IMR-90 (cell line): ENCODE measurements at regions not wholly inside any gene's neighbourhood (a gene's known extent, or its start where the extent isn't known, plus 50 kb on each side); places are given as distances from the start of the nearest gene placed in this dataset.
A peak's percentile ranks its signal among the peaks of the same experiment; 100 is the strongest.

ENCODE experiments used
- ATAC-seq: fragments of 200-7000 bp; cut with Tn5 transposase; 2 replicates; pipeline ENCODE4 v1.9.1; 2020; ENCODE audit warnings: low read depth, mild to moderate bottlenecking, moderate library complexity
- BruUV-seq: library from RNA; stranded (reverse); fragments of 400-500 nt; replicated peaks from 2 replicates; lab custom pipeline; 2021; lab: Mats Ljungman, UMichigan
- CTCF ChIA-PET: fragments of 300-600 bp; formaldehyde crosslinking; extraction: SDS; loops from one replicate; lab custom pipeline; 2021; ENCODE audit warnings: antibody characterized with exemption; lab: Yijun Ruan, JAX
- POLR2A ChIA-PET: fragments of 300-600 bp; sonication (Branson Sonifier 250); formaldehyde crosslinking; loops from one replicate; lab custom pipeline; 2022; ENCODE audit warnings: antibody characterized with exemption; ENCODE audit not compliant: unreplicated experiment; lab: Charles Lee
- DNase-seq: peaks from one replicate; pipeline ENCODE4 v3.0.0; 2013
- H2AFZ ChIP-seq: replicated peaks from 2 replicates; pipeline ENCODE3; 2013; ENCODE audit warnings: low read length, mild to moderate bottlenecking; ENCODE audit not compliant: poor library complexity
- H2AK5ac ChIP-seq: 2 replicates; pipeline ENCODE4 v1.6.1; 2013; ENCODE audit warnings: low read depth, low read length, inconsistent platforms
- H2AK9ac ChIP-seq: replicated peaks from 2 replicates; pipeline ENCODE3; 2013; ENCODE audit warnings: mild to moderate bottlenecking, low read depth, low read length, moderate library complexity; ENCODE audit not compliant: poor library complexity
- H2BK120ac ChIP-seq: 2 replicates; pipeline ENCODE4 v1.6.1; 2013; ENCODE audit warnings: low read depth, low read length, inconsistent platforms
- H2BK15ac ChIP-seq: 3 replicates; pipeline ENCODE4 v1.6.1; 2013; ENCODE audit warnings: low read depth, low read length, inconsistent platforms
- H2BK20ac ChIP-seq: 2 replicates; pipeline ENCODE4 v1.6.1; 2013; ENCODE audit warnings: low read depth, mild to moderate bottlenecking, inconsistent platforms, low read length, moderate library complexity
- H2BK5ac ChIP-seq: 2 replicates; pipeline ENCODE4 v1.6.1; 2013; ENCODE audit warnings: mild to moderate bottlenecking, low read depth, low read length, inconsistent platforms; ENCODE audit not compliant: poor library complexity, severe bottlenecking
- H3K14ac ChIP-seq: replicated peaks from 2 replicates; pipeline ENCODE4 v1.6.1; 2013; ENCODE audit warnings: low read depth, low read length, inconsistent platforms
- H3K18ac ChIP-seq: 2 replicates; pipeline ENCODE4 v1.6.1; 2013; ENCODE audit warnings: low read depth, low read length, control low read depth
- H3K23ac ChIP-seq: 2 replicates; pipeline ENCODE4 v1.6.1; 2013; ENCODE audit warnings: low read depth, low read length, inconsistent platforms
- H3K27ac ChIP-seq: 2 replicates; pipeline ENCODE4 v1.5.1; 2013; ENCODE audit warnings: mild to moderate bottlenecking, control low read depth, low read length; ENCODE audit not compliant: insufficient read depth
- H3K27me3 ChIP-seq: 2 replicates; pipeline ENCODE4 v1.6.1; 2013; ENCODE audit warnings: low read length; ENCODE audit not compliant: control insufficient read depth, insufficient read depth
- H3K36me3 ChIP-seq: 2 replicates; pipeline ENCODE4 v1.6.1; 2013; ENCODE audit warnings: low read length, mixed read lengths; ENCODE audit not compliant: control insufficient read depth, insufficient read depth
- H3K4ac ChIP-seq: 2 replicates; pipeline ENCODE4 v1.6.1; 2013; ENCODE audit warnings: low read depth, low read length, inconsistent platforms
- H3K4me1 ChIP-seq: 2 replicates; pipeline ENCODE4 v1.6.1; 2013; ENCODE audit warnings: low read length, mixed read lengths; ENCODE audit not compliant: control insufficient read depth, insufficient read depth
- H3K4me2 ChIP-seq: 2 replicates; pipeline ENCODE4 v1.6.1; 2013; ENCODE audit warnings: low read depth, mild to moderate bottlenecking, control low read depth, low read length, moderate library complexity
- H3K4me3 ChIP-seq: 2 replicates; pipeline ENCODE4 v1.5.1; 2013; ENCODE audit warnings: low read depth, mild to moderate bottlenecking, control low read depth, low read length, moderate library complexity; ENCODE audit not compliant: insufficient read depth
- H3K56ac ChIP-seq: 2 replicates; pipeline ENCODE4 v1.6.1; 2013; ENCODE audit warnings: low read length, inconsistent platforms; ENCODE audit not compliant: insufficient read depth; ENCODE audit errors: extremely low read depth
- H3K79me1 ChIP-seq, 2 experiments: 2 replicates each; pipeline ENCODE4 v1.6.1; 2013; ENCODE audit warnings: low read length in 2 of 2, inconsistent platforms in 1 of 2, low read depth in 1 of 2
- H3K9ac ChIP-seq: 2 replicates; pipeline ENCODE4 v1.6.1; 2013; ENCODE audit warnings: low read depth, low read length, control low read depth
- H3K9me1 ChIP-seq: 2 replicates; pipeline ENCODE4 v1.6.1; 2013; ENCODE audit warnings: low read length, inconsistent platforms; ENCODE audit not compliant: insufficient read depth
- H3K9me3 ChIP-seq: 2 replicates; pipeline ENCODE4 v1.6.1; 2013; ENCODE audit warnings: low read length; ENCODE audit not compliant: control insufficient read depth, insufficient read depth
- H4K20me1 ChIP-seq: 2 replicates; pipeline ENCODE4 v1.6.1; 2013; ENCODE audit warnings: low read length, inconsistent platforms; ENCODE audit not compliant: insufficient read depth
- H4K5ac ChIP-seq: 2 replicates; pipeline ENCODE4 v1.6.1; 2013; ENCODE audit warnings: mild to moderate bottlenecking, low read depth, low read length, control low read depth
- H4K8ac ChIP-seq, 2 experiments: 2 replicates each; pipeline ENCODE4 v1.6.1; 2013; ENCODE audit warnings: low read depth in 2 of 2, low read length in 2 of 2, control low read depth in 1 of 2, inconsistent platforms in 1 of 2
- H4K91ac ChIP-seq: 2 replicates; pipeline ENCODE4 v1.6.1; 2013; ENCODE audit warnings: low read depth, low read length, inconsistent platforms; ENCODE audit not compliant: insufficient read depth
- BHLHE40 ChIP-seq: fragments of 150-350 bp; IDR thresholded peaks from 2 replicates; pipeline ENCODE4 v1.6.1; 2016; ENCODE audit warnings: mild to moderate bottlenecking, low read depth, low read length
- CEBPB ChIP-seq: IDR thresholded peaks from 2 replicates; pipeline ENCODE4 v1.6.1; 2012; ENCODE audit warnings: low read depth, low read length, improper control_type of control experiment
- CHD1 ChIP-seq: IDR thresholded peaks from 2 replicates; pipeline ENCODE4 v1.6.1; 2012; ENCODE audit warnings: low read depth, low read length, improper control_type of control experiment
- CTCF ChIP-seq: conservative IDR thresholded peaks from 2 replicates; pipeline ENCODE4 v1.5.1; 2012; ENCODE audit warnings: mild to moderate bottlenecking, low read depth, low read length, improper control_type of control experiment
- ELK1 ChIP-seq: fragments of 150-350 bp; IDR thresholded peaks from 2 replicates; pipeline ENCODE4 v1.6.1; 2016; ENCODE audit warnings: low read depth, mild to moderate bottlenecking, low read length, moderate library complexity, borderline replicate concordance
- FOS ChIP-seq: fragments of 150-350 bp; IDR thresholded peaks from 2 replicates; pipeline ENCODE4 v1.6.1; 2016; ENCODE audit warnings: low read depth, low read length
- MAFK ChIP-seq: IDR thresholded peaks from 2 replicates; pipeline ENCODE4 v1.6.1; 2012; ENCODE audit warnings: low read depth, low read length, improper control_type of control experiment
- MAZ ChIP-seq: IDR thresholded peaks from 2 replicates; pipeline ENCODE4 v1.6.1; 2012; ENCODE audit warnings: low read depth, mild to moderate bottlenecking, low read length, improper control_type of control experiment, moderate library complexity, borderline replicate concordance
- MXI1 ChIP-seq: IDR thresholded peaks from 2 replicates; pipeline ENCODE4 v1.6.1; 2012; ENCODE audit warnings: low read depth, mild to moderate bottlenecking, low read length, moderate library complexity, borderline replicate concordance
- NFE2L2 ChIP-seq: fragments of 150-350 bp; IDR thresholded peaks from 2 replicates; pipeline ENCODE4 v1.6.1; 2016; ENCODE audit warnings: low read depth, mild to moderate bottlenecking, low read length
- POLR2A ChIP-seq: IDR thresholded peaks from 2 replicates; pipeline ENCODE4 v1.6.1; 2012; ENCODE audit warnings: mild to moderate bottlenecking, low read depth, low read length
- RAD21 ChIP-seq: IDR thresholded peaks from 2 replicates; pipeline ENCODE4 v1.6.1; 2012; ENCODE audit warnings: low read length, improper control_type of control experiment
- RCOR1 ChIP-seq: IDR thresholded peaks from 2 replicates; pipeline ENCODE4 v1.6.1; 2012; ENCODE audit warnings: mild to moderate bottlenecking, low read length, improper control_type of control experiment; ENCODE audit not compliant: insufficient replicate concordance
- RFX5 ChIP-seq: IDR thresholded peaks from 2 replicates; pipeline ENCODE4 v1.8.0; 2012; ENCODE audit warnings: low read depth, mild to moderate bottlenecking, low read length, moderate library complexity
- SMC3 ChIP-seq: fragments of 150-350 bp; IDR thresholded peaks from 2 replicates; pipeline ENCODE4 v1.6.1; 2016; ENCODE audit warnings: low read depth, mild to moderate bottlenecking, antibody characterized with exemption, low read length, moderate library complexity
- USF2 ChIP-seq: fragments of 150-350 bp; IDR thresholded peaks from 2 replicates; pipeline ENCODE4 v1.6.1; 2017; ENCODE audit warnings: mild to moderate bottlenecking, antibody characterized with exemption, low read length, low read depth
- WGBS, 2 experiments: methylation state at CpG; one replicate each; pipeline versions ENCODE4 v1.1.5 to v1.1.7; 2013; ENCODE audit warnings: missing lambda C conversion rate in 2 of 2; ENCODE audit not compliant: insufficient read length in 1 of 2; ENCODE audit errors: extremely low coverage in 2 of 2; 5-methylcytosine and 5-hydroxymethylcytosine counted together
- dilution Hi-C: fragments of 300-500 bp; cut with HindIII; formaldehyde crosslinking; loops from one replicate; pipeline ENCODE4 v1.14.3; 2018; ENCODE audit warnings: low sequenced_read_pairs; ENCODE audit not compliant: unreplicated experiment
- in situ Hi-C: fragments of 300-500 bp; cut with MboI; formaldehyde crosslinking; loops from 3 replicates; pipeline ENCODE4 v1.14.3; 2019; ENCODE audit warnings: low sequenced_read_pairs, inconsistent platforms, mixed read lengths
- intact Hi-C: fragments of 100-400 bp; cut with micrococcal nuclease; formaldehyde crosslinking; loops from 2 replicates; pipeline ENCODE4 v1.10.0; 2022

GRCh38 chr2:234243871-234244565 is 193.5 kb downstream of the SPP2 start:
- intact Hi-C loops, result no loop called here
- CTCF ChIA-PET, result interaction anchor here (0.6 kb wide), 1 partner anchor 69 kb away, joined by 6 read pairs; no protein-coding TSS in a partner anchor

More at GRCh38 chr2:234243871-234244565, 193.5 kb downstream of the SPP2 start:
- DNase-seq, result no peak
- H4K20me1 ChIP-seq, result no peaks in the 10 kb centered on the region
- no peak overlapping the region for H3K27ac ChIP-seq
- no peaks in the 10 kb centered on the region for H3K36me3 ChIP-seq
- H3K23ac ChIP-seq, result no peak overlapping the region
- dilution Hi-C loops (no loop called here), in situ Hi-C loops (no loop called here)
- no peak overlapping the region for H2BK20ac ChIP-seq
- ATAC-seq, result peak; percentile 22; the same call in 1 of the 2 replicates
- H4K8ac ChIP-seq, result no peak overlapping the region
- no peak overlapping the region for H2BK15ac ChIP-seq
- no TSS peak for BruUV-seq
- H3K79me1 ChIP-seq, result no peaks in the 10 kb centered on the region
- H3K9me1 ChIP-seq, result no peaks in the 10 kb centered on the region
- H2BK120ac ChIP-seq, result no peak overlapping the region
- no peak overlapping the region for H3K4me3 ChIP-seq
- H3K4ac ChIP-seq, result no peak overlapping the region; the same call in 1 of the 2 replicates
- H2AK5ac ChIP-seq, result no peak overlapping the region
- H3K14ac ChIP-seq, result no peak overlapping the region; the same call in 1 of the 2 replicates
- H4K5ac ChIP-seq, result no peak overlapping the region
- no peak overlapping the region for H2AFZ ChIP-seq
- no peaks in the 10 kb centered on the region for H3K9me3 ChIP-seq
- no peak overlapping the region for H2AK9ac ChIP-seq
- 80% methylated on average over 1 of the region's 2 CpGs; no CpG with 5 or more reads in 1 of the 2 experiments for WGBS, 2 experiments
- H3K27me3 ChIP-seq, result no peaks in the 10 kb centered on the region
- no peak for TF ChIP-seq POLR2A
- no peak for TF ChIP-seq BHLHE40
- no peak for TF ChIP-seq CEBPB
- TF ChIP-seq MXI1, result no peak
- TF ChIP-seq USF2, result no peak
- TF ChIP-seq CHD1, result no peak
- TF ChIP-seq MAZ, result no peak
- TF ChIP-seq SMC3, result no peak
- TF ChIP-seq CTCF, result no peak
- TF ChIP-seq RFX5, result no peak
- TF ChIP-seq ELK1, result no peak
- no peak for TF ChIP-seq RCOR1
- no peak for TF ChIP-seq FOS
- TF ChIP-seq MAFK, result no peak
- no peak for TF ChIP-seq RAD21
- no peak for TF ChIP-seq NFE2L2
- H4K91ac ChIP-seq, result no peak overlapping the region
- no peak overlapping the region; the same call in 1 of the 2 replicates for H3K4me2 ChIP-seq
- H3K4me1 ChIP-seq, result peaks cover 10% of the 10 kb centered on the region
- POLR2A ChIA-PET, result no interaction called here
- no peak overlapping the region for H3K56ac ChIP-seq
- H2BK5ac ChIP-seq, result no peak overlapping the region
- H3K9ac ChIP-seq, result no peak overlapping the region
- H3K18ac ChIP-seq, result no peak overlapping the region
